ACHN (cell line): ENCODE measurements at regions not wholly inside any gene's neighbourhood (a gene's known extent, or its start where the extent isn't known, plus 50 kb on each side); places are given as distances from the start of the nearest gene placed in this dataset.

Experiments used
- DNase-seq: peaks from one replicate; pipeline ENCODE4 v3.0.0-alpha.2; 2015
- in situ Hi-C: cut with HindIII; loops from 2 replicates; pipeline ENCODE4 v1.10.0; 2017; ENCODE audit warnings: low sequenced_read_pairs, low pct_ligation_motif_present, low pct_unique_long_range_greater_than_20kb

GRCh38 chr22:47654922-47655491 is 892.6 kb downstream of the TBC1D22A start:
- DNase-seq, result no peak

GRCh38 chr22:47653921-47654320 is 891.5 kb downstream of the TBC1D22A start:
- in situ Hi-C loops, result no loop called here
- no peak for DNase-seq

More at GRCh38 chr22:47654922-47655491, 892.6 kb downstream of the TBC1D22A start:
- in situ Hi-C loops, result no loop called here

- in situ Hi-C loops, result no loop called here
These were observed 889.0 kb downstream of the TBC1D22A start for GRCh38 chr22:47651216-47651987.

GRCh38 chr22:47647720-47648119 is 885.3 kb downstream of the TBC1D22A start:
- DNase-seq, result no peak
- in situ Hi-C loops, result no loop called here

More at GRCh38 chr22:47651216-47651987, 889.0 kb downstream of the TBC1D22A start:
- no peak for DNase-seq

- DNase-seq, result no peak
- in situ Hi-C loops, result no loop called here
These were observed 884.7 kb downstream of the TBC1D22A start for GRCh38 chr22:47647181-47647580.

- no peak for DNase-seq
- in situ Hi-C loops, result no loop called here
These were observed 883.5 kb downstream of the TBC1D22A start for GRCh38 chr22:47645923-47646322.

GRCh38 chr22:47645450-47645914 is 883.0 kb downstream of the TBC1D22A start:
- no peak for DNase-seq
- in situ Hi-C loops, result no loop called here

GRCh38 chr22:47634347-47634746 is 871.9 kb downstream of the TBC1D22A start:
- in situ Hi-C loops, result no loop called here
- no peak for DNase-seq

- in situ Hi-C loops, result no loop called here
- DNase-seq, result no peak
These were observed 870.7 kb downstream of the TBC1D22A start for GRCh38 chr22:47633111-47633510.

- in situ Hi-C loops, result no loop called here
- no peak for DNase-seq
These were observed 870.3 kb downstream of the TBC1D22A start for GRCh38 chr22:47632701-47633100.

- DNase-seq, result no peak
- in situ Hi-C loops, result no loop called here
These were observed 869.2 kb downstream of the TBC1D22A start for GRCh38 chr22:47631571-47632102.

GRCh38 chr22:47630741-47631534 is 868.5 kb downstream of the TBC1D22A start:
- in situ Hi-C loops, result no loop called here
- no peak for DNase-seq

- no peak for DNase-seq
- in situ Hi-C loops, result no loop called here
These were observed 867.6 kb downstream of the TBC1D22A start for GRCh38 chr22:47629791-47630655.

GRCh38 chr22:47629273-47629711 is 866.8 kb downstream of the TBC1D22A start:
- no peak for DNase-seq
- in situ Hi-C loops, result no loop called here

GRCh38 chr22:47628477-47629272 is 866.2 kb downstream of the TBC1D22A start:
- no peak for DNase-seq
- in situ Hi-C loops, result no loop called here

GRCh38 chr22:47627556-47628253 is 865.3 kb downstream of the TBC1D22A start:
- no peak for DNase-seq
- in situ Hi-C loops, result no loop called here
